ENCODE measurements at regions not wholly inside any gene's neighbourhood (a gene's known extent, or its start where the extent isn't known, plus 50 kb on each side); places are given as distances from the start of the nearest gene placed in this dataset.

GRCh38 chr22:27181537-27181936 lies 524.1 kb downstream of the MIAT start:
- no peaks in the 10 kb centered on the region for H3K36me3 Mint-ChIP-seq (ENCODE audit: insufficient read depth in 1 of 3, low read depth in 3 of 3)
- no peaks in the 10 kb centered on the region for H4K20me1 ChIP-seq (ENCODE audit: control insufficient read depth, insufficient read depth, insufficient read length)

More at GRCh38 chr22:27181537-27181936, 524.1 kb downstream of the MIAT start:
- Histone ChIP-seq H3K4ac (ENCODE audit: low read depth, low read length) (no peak overlapping the region), H3K18ac (ENCODE audit: insufficient read length, low read depth, low read length) (no peak overlapping the region), H3K9ac (ENCODE audit: extremely low read depth, insufficient read length, low read length) (no peak overlapping the region), H4K5ac (ENCODE audit: insufficient read length, low read depth, low read length) (no peak overlapping the region), H2BK20ac (ENCODE audit: low read depth, low read length, poor library complexity, severe bottlenecking) (no peak overlapping the region), H3K4me2 (ENCODE audit: insufficient read depth, insufficient read length, low read length) (no peak overlapping the region), H3K79me1 (ENCODE audit: insufficient read depth, low read depth, low read length, poor library complexity, severe bottlenecking) (no peaks in the 10 kb centered on the region), H3K14ac (ENCODE audit: insufficient read depth, low read length) (no peak overlapping the region), H3K9me3 (ENCODE audit: control insufficient read depth, low read depth, low read length) (no peaks in the 10 kb centered on the region), H3K4me1 (ENCODE audit: insufficient read depth, low read length) (no peaks in the 10 kb centered on the region), H3K27me3 (ENCODE audit: insufficient read depth, low read length) (no peaks in the 10 kb centered on the region; the same call in 1 of the 2 replicates), H3K23ac (ENCODE audit: insufficient read length, low read depth, low read length) (no peak overlapping the region), H4K91ac (ENCODE audit: insufficient read length, low read depth, low read length) (no peak overlapping the region), H3K27ac (ENCODE audit: insufficient read length, low read depth, low read length) (no peak overlapping the region), H4K8ac (replicated peaks; ENCODE audit: insufficient read length, low read depth, low read length) (no peak overlapping the region), H2AK5ac (ENCODE audit: insufficient read length, low read length) (no peak overlapping the region), H2BK120ac (ENCODE audit: low read depth, low read length, poor library complexity, severe bottlenecking) (no peak overlapping the region), H3K56ac (ENCODE audit: insufficient read length, low read depth, low read length) (no peak overlapping the region), H2AFZ (ENCODE audit: low read length) (no peak overlapping the region), H3K23me2 (ENCODE audit: insufficient read length, low read depth, low read length, poor library complexity, severe bottlenecking) (no peaks in the 10 kb centered on the region), H2BK12ac (ENCODE audit: insufficient read length, low read depth, low read length) (no peak overlapping the region), H2BK15ac (ENCODE audit: low read depth, low read length) (no peak overlapping the region), H2BK5ac (ENCODE audit: insufficient read length, low read length) (no peak overlapping the region), H3K79me2 (ENCODE audit: insufficient read depth, low read length) (no peaks in the 10 kb centered on the region), H3T11ph (ENCODE audit: low read length) (no peak overlapping the region)
- Mint-ChIP-seq H3K4me3 (no peak overlapping the region), H3K27me3 (ENCODE audit: low read depth) (peaks cover 9% of the 10 kb centered on the region), H3K27ac (no peak overlapping the region; a peak in 1 of 7 replicates), H3K4me1 (peaks cover 5 to 20% of the 10 kb centered on the region in 2 experiments), H3K9me3 (no peaks in the 10 kb centered on the region)
- TF ChIP-seq CTCF (conservative IDR thresholded peaks at IDR 0.05) = no peak
- DNase-seq = no peak
- no CpG with 5 or more reads among the region's 4 CpGs for WGBS (ENCODE audit: extremely low coverage, insufficient read length, low lambda C conversion rate)
